B cell (primary cell): ENCODE measurements at regions not wholly inside any gene's neighbourhood (a gene's known extent, or its start where the extent isn't known, plus 50 kb on each side); places are given as distances from the start of the nearest gene placed in this dataset.

Experiments
- ATAC-seq: fragments of 200-7000 bp; cut with Tn5 transposase; one replicate; pipeline ENCODE4 v1.10.0; 2021; ENCODE audit warnings: low read depth, mild to moderate bottlenecking, moderate number of reproducible peaks, moderate library complexity
- CTCF ChIA-PET: fragments of 350-600 bp; sonication (Branson Sonifier 250); formaldehyde crosslinking; loops from one replicate; lab custom pipeline; 2021; ENCODE audit warnings: antibody characterized with exemption, inconsistent platforms; lab: Charles Lee
- POLR2A ChIA-PET: fragments of 350-600 bp; sonication (Branson Sonifier 250); formaldehyde crosslinking; loops from one replicate; lab custom pipeline; 2021; ENCODE audit warnings: antibody characterized with exemption; lab: Charles Lee
- DNase-seq: peaks from one replicate; pipeline ENCODE4 v3.0.0; 2013
- H2AFZ ChIP-seq: 2 replicates; pipeline ENCODE4 v1.6.1; 2012; ENCODE audit warnings: mild to moderate bottlenecking, low read depth, low read length; ENCODE audit not compliant: insufficient read depth, poor library complexity, severe bottlenecking
- H3K27ac ChIP-seq, 2 donors: 1 replicate in 1 of 2; 2 replicates in 1 of 2; pipeline ENCODE4 v1.5.1; 2012 to 2013; ENCODE audit warnings: low read length in 2 of 2, mild to moderate bottlenecking in 2 of 2, moderate library complexity in 1 of 2
- H3K27me3 ChIP-seq, 4 experiments: fragments of 200-600 bp in 1 of 4; sonication (generic) in 1 of 4; replicated peaks in 1 of 4; 1 replicate in 2 of 4; 2 replicates in 2 of 4; pipeline versions ENCODE4 v1.6.1 to v1.7.0; 2013 to 2016; ENCODE audit warnings: low read length in 3 of 4, mild to moderate bottlenecking in 2 of 4, mixed read lengths in 1 of 4, moderate library complexity in 1 of 4; ENCODE audit not compliant: insufficient read depth in 4 of 4, control insufficient read depth in 3 of 4; ENCODE audit errors: control extremely low read depth in 1 of 4
- H3K36me3 ChIP-seq, 2 experiments: replicated peaks in 1 of 2; 1 replicate in 1 of 2; 2 replicates in 1 of 2; pipeline versions ENCODE4 v1.6.1 to v1.7.1; 2013; ENCODE audit warnings: low read length in 1 of 2; ENCODE audit not compliant: insufficient read depth in 2 of 2, control insufficient read depth in 1 of 2; ENCODE audit errors: control extremely low read depth in 1 of 2, extremely low read depth in 1 of 2
- H3K4me1 ChIP-seq, 2 donors: fragments of 200-600 bp in 1 of 2; sonication (generic) in 1 of 2; 1 replicate in 1 of 2; 2 replicates in 1 of 2; pipeline versions ENCODE4 v1.5.1 to v1.6.1; 2013 to 2017; ENCODE audit warnings: low read length in 2 of 2; ENCODE audit not compliant: control insufficient read depth in 2 of 2, insufficient read depth in 2 of 2
- H3K4me2 ChIP-seq: replicated peaks from 2 replicates; pipeline ENCODE3; 2012; ENCODE audit warnings: mild to moderate bottlenecking, low read depth, low read length; ENCODE audit not compliant: poor library complexity, severe bottlenecking
- H3K4me3 ChIP-seq, 5 experiments: fragments of 200-600 bp in 1 of 5; sonication (generic) in 1 of 5; 1 replicate in 3 of 5; 2 replicates in 2 of 5; pipeline versions ENCODE4 v1.5.1 to v1.7.0; 2011 to 2016; ENCODE audit warnings: low read length in 4 of 5, mild to moderate bottlenecking in 4 of 5, low read depth in 2 of 5, control low read depth in 1 of 5, moderate library complexity in 1 of 5; ENCODE audit not compliant: insufficient read depth in 1 of 5; ENCODE audit errors: control extremely low read depth in 1 of 5, extremely low read depth in 1 of 5
- H3K79me2 ChIP-seq: fragments of 200-600 bp; sonication (generic); one replicate; pipeline ENCODE4 v1.6.0; 2016; ENCODE audit warnings: low read length; ENCODE audit not compliant: control insufficient read depth, insufficient read depth
- H3K9ac ChIP-seq: fragments of 200-600 bp; sonication (generic); 2 replicates; pipeline ENCODE4 v1.6.1; 2017; ENCODE audit warnings: mild to moderate bottlenecking, low read length, moderate library complexity
- H3K9me3 ChIP-seq, 3 donors: one replicate each; pipeline versions ENCODE4 v1.6.1 to v1.7.1; 2013; ENCODE audit warnings: low read length in 2 of 3; ENCODE audit not compliant: control insufficient read depth in 2 of 3, insufficient read depth in 1 of 3; ENCODE audit errors: control extremely low read depth in 1 of 3
- H4K20me1 ChIP-seq: 2 replicates; pipeline ENCODE4 v1.6.0; 2012; ENCODE audit warnings: mild to moderate bottlenecking, low read length; ENCODE audit not compliant: insufficient read depth, control insufficient read depth, poor library complexity, severe bottlenecking
- H3K27ac Mint-ChIP-seq: one replicate; pipeline ENCODE4 v1.8.0; 2021; ENCODE audit warnings: mixed read lengths
- H3K27me3 Mint-ChIP-seq: one replicate; pipeline ENCODE4 v1.8.0; 2021; ENCODE audit warnings: mixed read lengths
- H3K4me1 Mint-ChIP-seq: one replicate; pipeline ENCODE4 v1.8.0; 2021; ENCODE audit warnings: mixed read lengths
- H3K4me3 Mint-ChIP-seq: one replicate; pipeline ENCODE4 v1.8.0; 2021; ENCODE audit warnings: mixed read lengths
- H3K9me3 Mint-ChIP-seq: one replicate; pipeline ENCODE4 v1.8.0; 2022; ENCODE audit warnings: mixed read lengths; ENCODE audit not compliant: insufficient read depth
- CTCF ChIP-seq: fragments of 200-600 bp; IDR thresholded peaks from one replicate; pipeline ENCODE4 v1.8.0; 2022; ENCODE audit warnings: antibody characterized with exemption, mild to moderate bottlenecking
- EZH2 ChIP-seq: IDR thresholded peaks from 2 replicates; pipeline ENCODE4 v1.6.1; 2012; ENCODE audit warnings: borderline replicate concordance, low read depth, mild to moderate bottlenecking, moderate library complexity, low read length; ENCODE audit not compliant: insufficient read depth, poor library complexity, severe bottlenecking
- WGBS: methylation state at CpG from one replicate; pipeline ENCODE4 v1.1.5; 2013; ENCODE audit warnings: missing lambda C conversion rate; ENCODE audit not compliant: insufficient coverage; 5-methylcytosine and 5-hydroxymethylcytosine counted together
- intact Hi-C: fragments of 100-400 bp; cut with micrococcal nuclease; formaldehyde crosslinking; loops from one replicate; pipeline ENCODE4 v1.10.0; 2022

- H3K4me1 Mint-ChIP-seq: no peaks in the 10 kb centered on the region
- DNase-seq: no peak
- peaks cover 11% of the 10 kb centered on the region for H3K27me3 Mint-ChIP-seq
- Histone ChIP-seq H3K4me2 (no peak overlapping the region), H3K36me3 (no peaks in the 10 kb centered on the region), H3K9ac (no peak overlapping the region), H2AFZ (no peak overlapping the region), H3K79me2 (no peaks in the 10 kb centered on the region), H3K27me3 (peaks cover 0 to 10% (median 0%) of the 10 kb centered on the region in 4 experiments), H3K4me1 (no peaks in the 10 kb centered on the region), H3K27ac (no peak overlapping the region), H3K4me3 (no peak overlapping the region), H4K20me1 (no peaks in the 10 kb centered on the region), H3K9me3 (peaks cover 0 to 21% (median 7%) of the 10 kb centered on the region in 3 donors)
- no peak for TF ChIP-seq EZH2
- TF ChIP-seq CTCF: no peak
- ATAC-seq: no peak
- no peak overlapping the region for H3K27ac Mint-ChIP-seq
- 20% methylated on average over 13 of the region's 18 CpGs for WGBS
- POLR2A ChIA-PET: no interaction called here
- intact Hi-C loops: no loop called here
- H3K9me3 Mint-ChIP-seq: no peaks in the 10 kb centered on the region
- CTCF ChIA-PET: no interaction called here
- no peak overlapping the region for H3K4me3 Mint-ChIP-seq
Observed at GRCh38 chr12:115623764-115624334, 653.6 kb downstream of the MED13L start.

GRCh38 chr12:115623275-115623674 is 654.2 kb downstream of the MED13L start:
- Mint-ChIP-seq H3K4me3 (no peak overlapping the region), H3K27me3 (peaks cover 11% of the 10 kb centered on the region), H3K9me3 (no peaks in the 10 kb centered on the region), H3K4me1 (no peaks in the 10 kb centered on the region), H3K27ac (no peak overlapping the region)
- Histone ChIP-seq H3K27ac (no peak overlapping the region), H3K4me3 (no peak overlapping the region), H3K9me3 (peaks cover 0 to 21% (median 7%) of the 10 kb centered on the region in 3 donors), H3K9ac (no peak overlapping the region), H4K20me1 (no peaks in the 10 kb centered on the region), H2AFZ (no peak overlapping the region), H3K4me2 (no peak overlapping the region), H3K27me3 (peaks cover 0 to 10% (median 0%) of the 10 kb centered on the region in 4 experiments), H3K4me1 (no peaks in the 10 kb centered on the region), H3K36me3 (no peaks in the 10 kb centered on the region), H3K79me2 (no peaks in the 10 kb centered on the region)
- DNase-seq (no peak), ATAC-seq (no peak)
- ChIA-PET CTCF (no interaction called here), POLR2A (no interaction called here)
- TF ChIP-seq EZH2: no peak
- TF ChIP-seq CTCF: no peak
- WGBS: 60% methylated on average over 1 of the region's 5 CpGs
- intact Hi-C loops: no loop called here
